OCI-LY7 (cell line): ENCODE measurements at regions not wholly inside any gene's neighbourhood (a gene's known extent, or its start where the extent isn't known, plus 50 kb on each side); places are given as distances from the start of the nearest gene placed in this dataset.

ENCODE experiments used
- BruUV-seq: library from RNA; stranded (reverse); fragments of 400-500 nt; replicated peaks from 2 replicates; lab custom pipeline; 2021; lab: Mats Ljungman, UMichigan
- CTCF ChIA-PET: fragments of 300-600 bp; sonication (Branson Sonifier 250); formaldehyde crosslinking; loops from one replicate; lab custom pipeline; 2022; ENCODE audit warnings: antibody characterized with exemption; ENCODE audit not compliant: unreplicated experiment; lab: Charles Lee
- POLR2A ChIA-PET: fragments of 300-600 bp; sonication (Branson Sonifier 250); formaldehyde crosslinking; loops from one replicate; lab custom pipeline; 2022; ENCODE audit warnings: antibody characterized with exemption; lab: Charles Lee
- DNase-seq: peaks from one replicate; pipeline ENCODE4 v3.0.0-alpha.2; 2015; ENCODE audit warnings: low spot score
- H2AFZ ChIP-seq: fragments of 200-600 bp; sonication (generic), shearing (Covaris generic); 2 replicates; pipeline ENCODE4 v1.6.1; 2014; ENCODE audit warnings: mild to moderate bottlenecking, antibody characterized with exemption, low read length, moderate library complexity
- H3K27ac ChIP-seq: fragments of 200-600 bp; sonication (generic); 2 replicates; pipeline ENCODE4 v1.5.1; 2014; ENCODE audit warnings: mixed run types, low read depth, mild to moderate bottlenecking, moderate library complexity, low read length, inconsistent platforms; ENCODE audit not compliant: poor library complexity, severe bottlenecking
- H3K36me3 ChIP-seq: fragments of 200-600 bp; sonication (generic); 2 replicates; pipeline ENCODE4 v1.6.1; 2014; ENCODE audit warnings: mild to moderate bottlenecking, antibody characterized with exemption, low read length, moderate library complexity, mixed read lengths; ENCODE audit not compliant: insufficient read depth
- H3K4me1 ChIP-seq: fragments of 200-600 bp; sonication (generic); 2 replicates; pipeline ENCODE4 v1.5.1; 2014; ENCODE audit warnings: mild to moderate bottlenecking, low read length; ENCODE audit not compliant: insufficient read depth, poor library complexity, severe bottlenecking
- H3K4me2 ChIP-seq: fragments of 200-600 bp; sonication (generic); 2 replicates; pipeline ENCODE4 v1.6.1; 2014; ENCODE audit warnings: mild to moderate bottlenecking, low read length
- H3K4me3 ChIP-seq: fragments of 200-600 bp; sonication (generic); 2 replicates; pipeline ENCODE4 v1.5.1; 2014; ENCODE audit warnings: mild to moderate bottlenecking, low read depth, low read length; ENCODE audit not compliant: poor library complexity, severe bottlenecking
- H3K79me2 ChIP-seq: fragments of 200-600 bp; sonication (generic); 2 replicates; pipeline ENCODE4 v1.6.1; 2016; ENCODE audit warnings: low read depth, mild to moderate bottlenecking, low read length, moderate library complexity, mixed read lengths; ENCODE audit not compliant: insufficient read depth
- H3K9me2 ChIP-seq: fragments of 200-600 bp; sonication (generic); 2 replicates; pipeline ENCODE4 v1.6.1; 2016; ENCODE audit warnings: mild to moderate bottlenecking, low read length, mixed read lengths; ENCODE audit not compliant: insufficient read depth
- H3K9me3 ChIP-seq: fragments of 200-600 bp; sonication (generic); 2 replicates; pipeline ENCODE4 v1.6.1; 2014; ENCODE audit warnings: mild to moderate bottlenecking, mixed run types, low read length, mixed read lengths
- H4K20me1 ChIP-seq: fragments of 200-600 bp; sonication (generic); 2 replicates; pipeline ENCODE4 v1.6.1; 2014; ENCODE audit warnings: mild to moderate bottlenecking, antibody characterized with exemption, low read length, moderate library complexity, mixed read lengths; ENCODE audit not compliant: insufficient read depth
- CTCF ChIP-seq: fragments of 200-600 bp; sonication (generic); conservative IDR thresholded peaks from 2 replicates; pipeline ENCODE4 v1.5.1; 2014; ENCODE audit warnings: mild to moderate bottlenecking, antibody characterized with exemption, low read length, moderate library complexity, mixed read lengths
- EZH2phosphoT487 ChIP-seq: fragments of 200-600 bp; sonication (generic); IDR thresholded peaks from 2 replicates; pipeline ENCODE4 v1.6.1; 2018; ENCODE audit warnings: low read depth, borderline replicate concordance, mild to moderate bottlenecking, mixed run types, antibody characterized with exemption, low read length, moderate library complexity, mixed read lengths
- intact Hi-C: fragments of 100-400 bp; cut with micrococcal nuclease; formaldehyde crosslinking; loops from one replicate; pipeline ENCODE4 v1.10.0; 2022; ENCODE audit not compliant: unreplicated experiment

GRCh38 chr13:71254384-71254783, 612.6 kb downstream of the DACH1 start:
- Histone ChIP-seq H3K79me2 (no peaks in the 10 kb centered on the region), H2AFZ (no peak overlapping the region), H3K36me3 (no peaks in the 10 kb centered on the region), H4K20me1 (no peaks in the 10 kb centered on the region), H3K4me1 (no peaks in the 10 kb centered on the region), H3K4me2 (no peak overlapping the region), H3K9me3 (no peaks in the 10 kb centered on the region), H3K4me3 (no peak overlapping the region), H3K27ac (no peak overlapping the region), H3K9me2 (no peaks in the 10 kb centered on the region)
- no TSS peak for BruUV-seq
- no peak for DNase-seq
- ChIA-PET POLR2A (no interaction called here), CTCF (no interaction called here)
- intact Hi-C loops: no loop called here
- TF ChIP-seq CTCF (no peak), EZH2phosphoT487 (no peak)

GRCh38 chr13:71252184-71252704, 614.8 kb downstream of the DACH1 start:
- no peak for TF ChIP-seq CTCF
- TF ChIP-seq EZH2phosphoT487: no peak
- POLR2A ChIA-PET: interaction anchor here (0.9 to 1.0 kb wide), 2 partner anchors 15 to 42 kb away, joined by 3 to 4 read pairs; no protein-coding TSS in a partner anchor

GRCh38 chr13:71251292-71251951, 615.6 kb downstream of the DACH1 start:
- BruUV-seq: no TSS peak
- no peaks in the 10 kb centered on the region for H3K9me2 ChIP-seq
- no peak for DNase-seq
- H2AFZ ChIP-seq: no peak overlapping the region
- no peaks in the 10 kb centered on the region for H3K9me3 ChIP-seq
- no peak overlapping the region for H3K27ac ChIP-seq
- ChIA-PET POLR2A (interaction anchor here (1.0 kb wide), 1 partner anchor 14 kb away, joined by 3 read pairs; no protein-coding TSS in a partner anchor), CTCF (no interaction called here)
- H3K36me3 ChIP-seq: no peaks in the 10 kb centered on the region
- no peaks in the 10 kb centered on the region for H3K79me2 ChIP-seq
- intact Hi-C loops: no loop called here
- H3K4me1 ChIP-seq: no peaks in the 10 kb centered on the region
- no peak overlapping the region for H3K4me2 ChIP-seq
- no peak overlapping the region for H3K4me3 ChIP-seq
- H4K20me1 ChIP-seq: no peaks in the 10 kb centered on the region
- no peak for TF ChIP-seq CTCF
- TF ChIP-seq EZH2phosphoT487: no peak

More at GRCh38 chr13:71252184-71252704, 614.8 kb downstream of the DACH1 start:
- H3K79me2 ChIP-seq: no peaks in the 10 kb centered on the region
- no peaks in the 10 kb centered on the region for H3K9me3 ChIP-seq
- no peak overlapping the region for H3K27ac ChIP-seq
- CTCF ChIA-PET: no interaction called here
- H4K20me1 ChIP-seq: no peaks in the 10 kb centered on the region
- H3K9me2 ChIP-seq: no peaks in the 10 kb centered on the region
- H3K4me1 ChIP-seq: no peaks in the 10 kb centered on the region
- no peak overlapping the region for H2AFZ ChIP-seq
- no peak overlapping the region for H3K4me2 ChIP-seq
- H3K36me3 ChIP-seq: no peaks in the 10 kb centered on the region
- H3K4me3 ChIP-seq: no peak overlapping the region
- no TSS peak for BruUV-seq
- intact Hi-C loops: no loop called here
- no peak for DNase-seq
